Liver (tissue), 8 donors: ENCODE measurements at regions not wholly inside any gene's neighbourhood (a gene's known extent, or its start where the extent isn't known, plus 50 kb on each side); places are given as distances from the start of the nearest gene placed in this dataset.

Experiments
- DNase-seq: peaks from one replicate; pipeline ENCODE4 v3.0.0-alpha.2; 2017; ENCODE audit warnings: low spot score
- H3K27ac ChIP-seq, 2 donors: one replicate each; pipeline ENCODE4 v1.7.0; 2013; ENCODE audit warnings: inconsistent platforms in 2 of 2, low read length in 2 of 2, control low read depth in 1 of 2, low read depth in 1 of 2, mild to moderate bottlenecking in 1 of 2
- H3K27me3 ChIP-seq, 4 donors: one replicate each; pipeline versions ENCODE4 v1.6.1 to v1.7.0; 2013; ENCODE audit warnings: low read length in 3 of 4, inconsistent platforms in 1 of 4, mild to moderate bottlenecking in 1 of 4, moderate library complexity in 1 of 4; ENCODE audit not compliant: control insufficient read depth in 4 of 4, insufficient read depth in 4 of 4
- H3K36me3 ChIP-seq, 4 donors: one replicate each; pipeline versions ENCODE4 v1.6.1 to v1.7.0; 2013; ENCODE audit warnings: low read length in 3 of 4, mild to moderate bottlenecking in 3 of 4, low read depth in 1 of 4, moderate library complexity in 1 of 4; ENCODE audit not compliant: control insufficient read depth in 4 of 4, insufficient read depth in 3 of 4
- H3K4me1 ChIP-seq, 4 donors: one replicate each; pipeline versions ENCODE4 v1.6.1 to v1.7.0; 2013; ENCODE audit warnings: low read length in 3 of 4, mild to moderate bottlenecking in 3 of 4, moderate library complexity in 1 of 4; ENCODE audit not compliant: control insufficient read depth in 4 of 4, insufficient read depth in 4 of 4
- H3K4me3 ChIP-seq, 3 donors: one replicate each; pipeline versions ENCODE4 v1.6.1 to v1.7.0; 2013; ENCODE audit warnings: low read length in 3 of 3, control low read depth in 1 of 3, low read depth in 1 of 3, mild to moderate bottlenecking in 1 of 3
- H3K9ac ChIP-seq, 2 donors: one replicate each; pipeline ENCODE4 v1.7.0; 2013; ENCODE audit warnings: low read length in 2 of 2, mild to moderate bottlenecking in 2 of 2, moderate library complexity in 2 of 2, control low read depth in 1 of 2, low read depth in 1 of 2
- H3K9me3 ChIP-seq, 4 donors: one replicate each; pipeline versions ENCODE4 v1.6.1 to v1.7.0; 2013; ENCODE audit warnings: low read length in 3 of 4; ENCODE audit not compliant: control insufficient read depth in 4 of 4
- EGR1 ChIP-seq, 2 donors: IDR thresholded peaks; 2 replicates each; pipeline ENCODE4 v1.6.1; 2016 to 2018; ENCODE audit warnings: antibody characterized with exemption in 2 of 2, low read depth in 2 of 2
- FOXA1 ChIP-seq: IDR thresholded peaks from 2 replicates; pipeline ENCODE4 v1.6.1; 2016; ENCODE audit warnings: antibody characterized with exemption
- FOXA2 ChIP-seq: IDR thresholded peaks from 2 replicates; pipeline ENCODE4 v1.6.1; 2016; ENCODE audit warnings: antibody characterized with exemption
- GABPA ChIP-seq, 2 donors: IDR thresholded peaks in 1 of 2; conservative IDR thresholded peaks in 1 of 2; 2 replicates each; pipeline ENCODE4 v1.6.1; 2016; ENCODE audit warnings: antibody characterized with exemption in 2 of 2, mild to moderate bottlenecking in 1 of 2, moderate library complexity in 1 of 2
- HNF4A ChIP-seq, 2 donors: conservative IDR thresholded peaks; 2 replicates each; pipeline ENCODE4 v1.6.1; 2016; ENCODE audit warnings: antibody characterized with exemption in 2 of 2, mild to moderate bottlenecking in 2 of 2
- HNF4G ChIP-seq: IDR thresholded peaks from 2 replicates; pipeline ENCODE4 v1.6.1; 2016; ENCODE audit warnings: antibody characterized with exemption
- JUND ChIP-seq, 2 donors: IDR thresholded peaks; 2 replicates each; pipeline ENCODE4 v1.6.1; 2016; ENCODE audit warnings: antibody characterized with exemption in 2 of 2
- NR2F2 ChIP-seq: IDR thresholded peaks from 2 replicates; pipeline ENCODE4 v1.6.1; 2016; ENCODE audit warnings: antibody characterized with exemption
- RAD21 ChIP-seq, 2 donors: IDR thresholded peaks; 2 replicates each; pipeline ENCODE4 v1.6.1; 2016; ENCODE audit warnings: antibody characterized with exemption in 2 of 2, mild to moderate bottlenecking in 2 of 2
- RXRA ChIP-seq, 2 donors: IDR thresholded peaks; 2 replicates each; pipeline ENCODE4 v1.6.1; 2017 to 2018; ENCODE audit warnings: antibody characterized with exemption in 2 of 2, mild to moderate bottlenecking in 1 of 2
- SP1 ChIP-seq: IDR thresholded peaks from 2 replicates; pipeline ENCODE4 v1.6.1; 2018; ENCODE audit warnings: antibody characterized with exemption, mild to moderate bottlenecking
- TAF1 ChIP-seq: conservative IDR thresholded peaks from 2 replicates; pipeline ENCODE4 v1.6.1; 2016; ENCODE audit warnings: antibody characterized with exemption, mild to moderate bottlenecking
- YY1 ChIP-seq: IDR thresholded peaks from 2 replicates; pipeline ENCODE4 v1.6.1; 2016; ENCODE audit warnings: antibody characterized with exemption, mild to moderate bottlenecking
- WGBS: extraction: QIAGEN DNeasy Blood & Tissue Kit; methylation state at CpG from one replicate; pipeline ENCODE4 v1.1.7; 2013; 5-methylcytosine and 5-hydroxymethylcytosine counted together
- TF ChIP-seq, protein P1 (sequence below): IDR thresholded peaks from 2 replicates; pipeline ENCODE4 v1.6.1; 2016; ENCODE audit warnings: antibody characterized with exemption
- TF ChIP-seq, protein P2 (sequence below): IDR thresholded peaks from 2 replicates; pipeline ENCODE4 v1.6.1; 2016; ENCODE audit warnings: antibody characterized with exemption
- TF ChIP-seq, protein P3 (sequence below): fragments of 150-350 bp; IDR thresholded peaks from 2 replicates; pipeline ENCODE4 v1.5.1; 2017; ENCODE audit warnings: improper control_type of control experiment, low read depth, low read length; ENCODE audit not compliant: missing input control
- TF ChIP-seq, protein P4 (sequence below): IDR thresholded peaks from 2 replicates; pipeline ENCODE4 v1.6.1; 2016; ENCODE audit warnings: antibody characterized with exemption, mild to moderate bottlenecking
- TF ChIP-seq, protein P5 (sequence below): IDR thresholded peaks from 2 replicates; pipeline ENCODE4 v1.6.1; 2016; ENCODE audit warnings: antibody characterized with exemption
- donor health status: healthy.
- donor health status: healthy.
- donor health status: healthy.
- donor health status: healthy.
- donor health status: healthy.

DNA sequence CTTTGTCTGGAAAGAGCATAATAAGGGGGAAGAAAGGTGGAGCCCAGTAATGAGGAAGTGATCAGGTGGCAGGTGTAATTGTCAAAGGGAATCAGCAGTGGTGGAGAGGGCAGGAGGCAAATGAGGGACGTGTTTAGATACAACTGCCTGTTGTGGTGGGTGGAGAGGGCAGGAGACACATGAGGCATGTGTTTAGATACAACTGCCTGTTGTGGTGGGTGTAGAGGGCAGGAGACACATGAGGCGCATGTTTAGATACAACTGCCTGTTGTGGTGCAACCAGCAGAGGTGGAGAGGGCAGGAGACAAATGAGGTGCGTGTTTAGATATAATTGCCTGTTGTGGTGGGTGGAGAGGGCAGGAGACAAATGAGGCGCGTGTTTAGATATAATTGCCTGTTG, 173.1 kb downstream of the ANKRD30B start:
- Histone ChIP-seq H3K9me3 (no peaks in the 10 kb centered on the region), H3K4me3 (no peak overlapping the region), H3K27ac (peak overlapping the region; percentile 38 to 45), H3K27me3 (no peaks in the 10 kb centered on the region), H3K4me1 (peaks cover 0 to 23% (median 10%) of the 10 kb centered on the region in 4 donors), H3K9ac (no peak overlapping the region), H3K36me3 (no peaks in the 10 kb centered on the region)
- WGBS, result 69% methylated on average over 5 of the region's 5 CpGs
- TF ChIP-seq, protein P1, sequence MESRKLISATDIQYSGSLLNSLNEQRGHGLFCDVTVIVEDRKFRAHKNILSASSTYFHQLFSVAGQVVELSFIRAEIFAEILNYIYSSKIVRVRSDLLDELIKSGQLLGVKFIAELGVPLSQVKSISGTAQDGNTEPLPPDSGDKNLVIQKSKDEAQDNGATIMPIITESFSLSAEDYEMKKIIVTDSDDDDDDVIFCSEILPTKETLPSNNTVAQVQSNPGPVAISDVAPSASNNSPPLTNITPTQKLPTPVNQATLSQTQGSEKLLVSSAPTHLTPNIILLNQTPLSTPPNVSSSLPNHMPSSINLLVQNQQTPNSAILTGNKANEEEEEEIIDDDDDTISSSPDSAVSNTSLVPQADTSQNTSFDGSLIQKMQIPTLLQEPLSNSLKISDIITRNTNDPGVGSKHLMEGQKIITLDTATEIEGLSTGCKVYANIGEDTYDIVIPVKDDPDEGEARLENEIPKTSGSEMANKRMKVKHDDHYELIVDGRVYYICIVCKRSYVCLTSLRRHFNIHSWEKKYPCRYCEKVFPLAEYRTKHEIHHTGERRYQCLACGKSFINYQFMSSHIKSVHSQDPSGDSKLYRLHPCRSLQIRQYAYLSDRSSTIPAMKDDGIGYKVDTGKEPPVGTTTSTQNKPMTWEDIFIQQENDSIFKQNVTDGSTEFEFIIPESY, result no peak
- TF ChIP-seq FOXA2 (no peak), EGR1 (IDR thresholded peaks at IDR 0.05; ENCODE audit: low read depth in 2 of 2) (no peak), TAF1 (no peak), RAD21 (IDR thresholded peaks at IDR 0.05) (no peak), YY1 (no peak), GABPA (IDR thresholded peaks at IDR 0.05 in 1 of 2, conservative IDR thresholded peaks at IDR 0.05 in 1 of 2) (no peak)
- TF ChIP-seq, protein P2, sequence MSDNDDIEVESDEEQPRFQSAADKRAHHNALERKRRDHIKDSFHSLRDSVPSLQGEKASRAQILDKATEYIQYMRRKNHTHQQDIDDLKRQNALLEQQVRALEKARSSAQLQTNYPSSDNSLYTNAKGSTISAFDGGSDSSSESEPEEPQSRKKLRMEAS, result no peak
- TF ChIP-seq, protein P3, sequence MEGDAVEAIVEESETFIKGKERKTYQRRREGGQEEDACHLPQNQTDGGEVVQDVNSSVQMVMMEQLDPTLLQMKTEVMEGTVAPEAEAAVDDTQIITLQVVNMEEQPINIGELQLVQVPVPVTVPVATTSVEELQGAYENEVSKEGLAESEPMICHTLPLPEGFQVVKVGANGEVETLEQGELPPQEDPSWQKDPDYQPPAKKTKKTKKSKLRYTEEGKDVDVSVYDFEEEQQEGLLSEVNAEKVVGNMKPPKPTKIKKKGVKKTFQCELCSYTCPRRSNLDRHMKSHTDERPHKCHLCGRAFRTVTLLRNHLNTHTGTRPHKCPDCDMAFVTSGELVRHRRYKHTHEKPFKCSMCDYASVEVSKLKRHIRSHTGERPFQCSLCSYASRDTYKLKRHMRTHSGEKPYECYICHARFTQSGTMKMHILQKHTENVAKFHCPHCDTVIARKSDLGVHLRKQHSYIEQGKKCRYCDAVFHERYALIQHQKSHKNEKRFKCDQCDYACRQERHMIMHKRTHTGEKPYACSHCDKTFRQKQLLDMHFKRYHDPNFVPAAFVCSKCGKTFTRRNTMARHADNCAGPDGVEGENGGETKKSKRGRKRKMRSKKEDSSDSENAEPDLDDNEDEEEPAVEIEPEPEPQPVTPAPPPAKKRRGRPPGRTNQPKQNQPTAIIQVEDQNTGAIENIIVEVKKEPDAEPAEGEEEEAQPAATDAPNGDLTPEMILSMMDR, result no peak
- no peak for DNase-seq

DNA sequence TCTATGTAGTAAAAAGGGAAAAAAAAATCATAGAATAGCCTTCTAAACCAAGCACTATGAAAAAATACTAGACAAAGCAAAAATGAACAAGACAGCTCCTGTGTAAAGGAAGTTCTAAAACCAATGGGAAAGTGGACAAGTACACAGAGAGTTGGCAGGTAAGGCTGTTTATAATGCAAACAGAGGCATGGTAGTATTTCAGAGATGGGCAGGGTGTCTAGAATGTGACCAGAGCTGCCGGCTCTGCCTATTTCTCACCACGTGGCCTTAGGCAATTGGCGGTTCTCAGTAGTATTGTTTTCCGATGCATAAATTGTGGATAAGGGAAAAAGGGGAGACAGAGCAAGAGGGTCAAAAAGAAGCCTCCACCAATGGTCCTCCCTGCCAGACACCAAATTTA, 173.6 kb downstream of the ANKRD30B start:
- Histone ChIP-seq H3K27me3 (no peaks in the 10 kb centered on the region), H3K9me3 (no peaks in the 10 kb centered on the region), H3K9ac (no peak overlapping the region), H3K4me3 (no peak overlapping the region), H3K4me1 (peaks cover 0 to 23% (median 10%) of the 10 kb centered on the region in 4 donors), H3K36me3 (no peaks in the 10 kb centered on the region), H3K27ac (peak overlapping the region; percentile 38 to 45)
- no peak for DNase-seq
- WGBS, result 38% methylated on average over 4 of the region's 4 CpGs
- TF ChIP-seq, protein P4, sequence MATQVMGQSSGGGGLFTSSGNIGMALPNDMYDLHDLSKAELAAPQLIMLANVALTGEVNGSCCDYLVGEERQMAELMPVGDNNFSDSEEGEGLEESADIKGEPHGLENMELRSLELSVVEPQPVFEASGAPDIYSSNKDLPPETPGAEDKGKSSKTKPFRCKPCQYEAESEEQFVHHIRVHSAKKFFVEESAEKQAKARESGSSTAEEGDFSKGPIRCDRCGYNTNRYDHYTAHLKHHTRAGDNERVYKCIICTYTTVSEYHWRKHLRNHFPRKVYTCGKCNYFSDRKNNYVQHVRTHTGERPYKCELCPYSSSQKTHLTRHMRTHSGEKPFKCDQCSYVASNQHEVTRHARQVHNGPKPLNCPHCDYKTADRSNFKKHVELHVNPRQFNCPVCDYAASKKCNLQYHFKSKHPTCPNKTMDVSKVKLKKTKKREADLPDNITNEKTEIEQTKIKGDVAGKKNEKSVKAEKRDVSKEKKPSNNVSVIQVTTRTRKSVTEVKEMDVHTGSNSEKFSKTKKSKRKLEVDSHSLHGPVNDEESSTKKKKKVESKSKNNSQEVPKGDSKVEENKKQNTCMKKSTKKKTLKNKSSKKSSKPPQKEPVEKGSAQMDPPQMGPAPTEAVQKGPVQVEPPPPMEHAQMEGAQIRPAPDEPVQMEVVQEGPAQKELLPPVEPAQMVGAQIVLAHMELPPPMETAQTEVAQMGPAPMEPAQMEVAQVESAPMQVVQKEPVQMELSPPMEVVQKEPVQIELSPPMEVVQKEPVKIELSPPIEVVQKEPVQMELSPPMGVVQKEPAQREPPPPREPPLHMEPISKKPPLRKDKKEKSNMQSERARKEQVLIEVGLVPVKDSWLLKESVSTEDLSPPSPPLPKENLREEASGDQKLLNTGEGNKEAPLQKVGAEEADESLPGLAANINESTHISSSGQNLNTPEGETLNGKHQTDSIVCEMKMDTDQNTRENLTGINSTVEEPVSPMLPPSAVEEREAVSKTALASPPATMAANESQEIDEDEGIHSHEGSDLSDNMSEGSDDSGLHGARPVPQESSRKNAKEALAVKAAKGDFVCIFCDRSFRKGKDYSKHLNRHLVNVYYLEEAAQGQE, result no peak
- TF ChIP-seq, protein P5, sequence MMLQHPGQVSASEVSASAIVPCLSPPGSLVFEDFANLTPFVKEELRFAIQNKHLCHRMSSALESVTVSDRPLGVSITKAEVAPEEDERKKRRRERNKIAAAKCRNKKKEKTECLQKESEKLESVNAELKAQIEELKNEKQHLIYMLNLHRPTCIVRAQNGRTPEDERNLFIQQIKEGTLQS, result no peak
- TF ChIP-seq YY1 (peak; percentile 43), TAF1 (no peak), SP1 (no peak), FOXA2 (peak; percentile 78), FOXA1 (peak; percentile 51), RXRA (IDR thresholded peaks at IDR 0.05) (peak in 1 of 2 donors; percentile 32), HNF4A (conservative IDR thresholded peaks at IDR 0.05) (peak in 1 of 2 donors; percentile 47), HNF4G (no peak), JUND (IDR thresholded peaks at IDR 0.05) (no peak), GABPA (IDR thresholded peaks at IDR 0.05 in 1 of 2, conservative IDR thresholded peaks at IDR 0.05 in 1 of 2) (peak in 1 of 2 donors; percentile 21), EGR1 (IDR thresholded peaks at IDR 0.05; ENCODE audit: low read depth in 2 of 2) (no peak), RAD21 (IDR thresholded peaks at IDR 0.05) (no peak), NR2F2 (no peak)
- TF ChIP-seq, protein P1, result no peak
- TF ChIP-seq, protein P2, result peak; percentile 43
- TF ChIP-seq, protein P3, result no peak
